CD4-positive, CD25-positive, alpha-beta regulatory T cell (primary cell): ENCODE measurements at regions not wholly inside any gene's neighbourhood (a gene's known extent, or its start where the extent isn't known, plus 50 kb on each side); places are given as distances from the start of the nearest gene placed in this dataset.

Experiments
- ATAC-seq, 2 donors: fragments of 150-1000 bp; cut with Tn5 transposase; one replicate each; pipeline ENCODE4 v1.10.0; 2021; ENCODE audit warnings: low read depth in 2 of 2, moderate number of reproducible peaks in 2 of 2, moderate library complexity in 1 of 2
- DNase-seq, 3 donors: peaks; one replicate each; pipeline versions ENCODE4 v3.0.0 to v3.0.0-alpha.2; 2012 to 2022; ENCODE audit warnings: mixed read lengths in 1 of 3
- H3K27ac ChIP-seq: one replicate; pipeline ENCODE4 v1.7.0; 2013; ENCODE audit warnings: mild to moderate bottlenecking, low read length; ENCODE audit not compliant: insufficient read depth, poor library complexity, severe bottlenecking
- H3K27me3 ChIP-seq: one replicate; pipeline ENCODE4 v1.7.0; 2013; ENCODE audit warnings: low read length; ENCODE audit not compliant: control insufficient read depth, insufficient read depth
- H3K36me3 ChIP-seq: one replicate; pipeline ENCODE4 v1.7.0; 2013; ENCODE audit warnings: mild to moderate bottlenecking, low read length, moderate library complexity; ENCODE audit not compliant: control insufficient read depth, insufficient read depth
- H3K4me1 ChIP-seq: 2 replicates; pipeline ENCODE4 v1.7.0; 2013; ENCODE audit warnings: mild to moderate bottlenecking, low read length; ENCODE audit not compliant: insufficient read depth, control insufficient read depth, poor library complexity, severe bottlenecking
- H3K4me3 ChIP-seq: one replicate; pipeline ENCODE4 v1.7.0; 2013; ENCODE audit warnings: low read depth, mild to moderate bottlenecking, low read length, moderate library complexity
- H3K9me3 ChIP-seq, 2 experiments: 1 replicate in 1 of 2; 2 replicates in 1 of 2; pipeline ENCODE4 v1.7.0; 2013; ENCODE audit warnings: low read length in 2 of 2, mild to moderate bottlenecking in 1 of 2, moderate library complexity in 1 of 2; ENCODE audit not compliant: control insufficient read depth in 2 of 2
- H3K27ac Mint-ChIP-seq, 3 donors: one replicate each; pipeline ENCODE4 v1.8.0; 2020 to 2022; ENCODE audit warnings: mild to moderate bottlenecking in 3 of 3, mixed read lengths in 3 of 3, moderate library complexity in 2 of 3
- H3K27me3 Mint-ChIP-seq: one replicate; pipeline ENCODE4 v1.8.0; 2022; ENCODE audit warnings: mild to moderate bottlenecking, mixed read lengths
- H3K36me3 Mint-ChIP-seq: one replicate; pipeline ENCODE4 v1.8.0; 2020; ENCODE audit warnings: mixed read lengths
- H3K4me1 Mint-ChIP-seq, 4 donors: one replicate each; pipeline ENCODE4 v1.8.0; 2020 to 2022; ENCODE audit warnings: mixed read lengths in 4 of 4, mild to moderate bottlenecking in 1 of 4
- H3K4me3 Mint-ChIP-seq, 4 donors: one replicate each; pipeline ENCODE4 v1.8.0; 2020 to 2022; ENCODE audit warnings: mild to moderate bottlenecking in 4 of 4, mixed read lengths in 4 of 4, moderate library complexity in 3 of 4
- H3K9me3 Mint-ChIP-seq, 7 donors: one replicate each; pipeline ENCODE4 v1.8.0; 2020 to 2022; ENCODE audit warnings: mixed read lengths in 7 of 7, mild to moderate bottlenecking in 3 of 7, moderate library complexity in 2 of 7

DNA sequence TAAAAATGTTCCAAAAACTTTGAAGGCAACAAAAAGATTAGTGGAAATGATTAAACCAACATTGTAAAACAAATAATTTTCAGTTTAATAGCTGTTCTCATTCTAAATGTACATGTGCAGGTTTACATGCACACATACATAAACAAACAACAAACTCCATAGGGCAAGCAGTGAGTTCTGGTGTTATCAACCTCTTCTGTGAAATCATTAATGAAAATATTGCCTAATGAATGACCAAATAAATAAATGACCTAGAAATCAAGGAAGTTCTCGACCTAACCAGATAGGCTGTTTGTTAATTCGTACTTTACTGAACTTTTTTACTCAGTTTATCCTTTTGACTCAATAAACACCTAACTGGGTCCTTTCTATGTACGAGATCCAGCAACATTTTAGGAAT, 165.5 kb upstream of the RORB start:
- H3K4me3 ChIP-seq: no peak overlapping the region
- ATAC-seq: no peak
- no peaks in the 10 kb centered on the region for H3K4me1 ChIP-seq
- Mint-ChIP-seq H3K27me3 (peaks cover 4% of the 10 kb centered on the region), H3K36me3 (no peaks in the 10 kb centered on the region), H3K4me3 (no peak overlapping the region), H3K4me1 (peaks cover 0 to 8% (median 0%) of the 10 kb centered on the region in 4 donors), H3K27ac (no peak overlapping the region), H3K9me3 (peaks cover 2 to 7% (median 3%) of the 10 kb centered on the region in 7 donors)
- H3K9me3 ChIP-seq: no peaks in the 10 kb centered on the region
- H3K36me3 ChIP-seq: no peaks in the 10 kb centered on the region
- H3K27ac ChIP-seq: no peak overlapping the region
- no peaks in the 10 kb centered on the region for H3K27me3 ChIP-seq
- DNase-seq: no peak

DNA sequence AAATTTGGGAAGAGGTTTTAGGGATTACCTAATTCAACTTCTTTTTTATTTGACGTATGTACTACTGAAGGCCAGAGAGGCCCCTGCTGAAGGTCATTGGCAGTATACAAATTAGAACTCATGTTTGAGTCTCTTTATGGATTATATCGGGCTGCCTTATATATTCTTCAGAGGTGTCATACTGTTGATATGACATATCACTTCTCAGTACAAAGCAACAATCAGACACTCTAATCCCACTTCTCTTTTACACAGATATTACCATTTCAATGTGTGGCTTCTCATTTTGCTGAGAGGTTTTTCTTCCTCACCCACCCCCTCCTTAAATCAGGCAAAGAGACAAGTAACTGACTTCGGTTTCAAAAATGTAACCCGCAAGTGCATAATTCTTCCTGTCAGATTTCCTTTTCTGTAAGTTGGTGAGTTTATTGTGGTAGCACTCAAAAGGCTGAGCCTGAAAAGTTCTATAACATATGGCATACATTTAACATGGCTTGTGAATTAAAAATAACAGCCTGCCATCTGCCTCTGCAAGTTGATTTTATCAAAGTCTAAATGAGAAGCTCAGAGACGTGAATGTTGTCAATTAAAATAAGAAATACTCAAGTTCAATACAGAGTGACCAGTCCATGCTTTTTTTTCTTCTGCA, 163.6 kb upstream of the RORB start:
- no peak overlapping the region for H3K27ac ChIP-seq
- Mint-ChIP-seq H3K36me3 (no peaks in the 10 kb centered on the region), H3K27me3 (no peaks in the 10 kb centered on the region), H3K27ac (no peak overlapping the region), H3K4me1 (peaks cover 0 to 8% (median 0%) of the 10 kb centered on the region in 4 donors), H3K4me3 (no peak overlapping the region), H3K9me3 (peaks cover 0 to 7% (median 2%) of the 10 kb centered on the region in 7 donors)
- H3K4me3 ChIP-seq: no peak overlapping the region
- no peak for DNase-seq
- no peaks in the 10 kb centered on the region for H3K36me3 ChIP-seq
- no peaks in the 10 kb centered on the region for H3K27me3 ChIP-seq
- H3K9me3 ChIP-seq: no peaks in the 10 kb centered on the region
- ATAC-seq: no peak
- no peaks in the 10 kb centered on the region for H3K4me1 ChIP-seq

DNA sequence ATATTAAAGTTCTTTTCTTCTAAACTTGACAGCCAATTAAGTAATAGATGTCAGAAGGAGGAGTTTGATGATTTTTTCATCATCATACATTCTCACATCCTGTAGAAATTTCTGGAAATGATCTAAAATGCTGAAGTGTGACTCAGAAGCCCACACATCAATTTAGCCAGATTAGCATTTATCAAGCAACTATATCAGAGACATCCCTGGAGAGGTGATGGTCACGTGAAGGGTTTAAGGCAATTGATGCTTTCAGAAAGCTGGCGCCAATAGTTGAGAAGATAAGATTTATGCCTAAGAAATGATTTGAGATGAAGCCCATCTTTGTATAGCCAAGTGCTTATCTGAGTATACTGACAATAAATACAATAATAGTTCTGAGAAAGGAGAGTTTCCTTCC, 162.9 kb upstream of the RORB start:
- no peak overlapping the region for H3K27ac Mint-ChIP-seq

DNA sequence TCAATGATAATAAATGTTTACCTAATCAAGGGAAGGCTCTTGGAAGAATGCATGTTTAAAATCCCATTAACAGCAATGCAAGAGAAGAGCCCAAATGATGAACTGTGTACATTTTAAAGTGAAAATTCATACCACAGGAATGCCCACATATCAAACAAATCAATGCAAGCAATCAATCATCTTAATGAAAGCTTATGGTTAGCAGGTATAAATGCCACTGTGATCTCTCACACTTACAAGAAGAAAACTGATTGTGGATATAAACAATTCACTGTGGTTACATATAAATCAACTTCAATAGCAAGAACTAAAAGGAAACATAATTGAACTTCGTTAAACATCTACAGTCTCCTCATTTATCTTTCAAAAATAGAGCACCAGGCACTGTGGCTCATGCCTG, 161.0 kb upstream of the RORB start:
- H3K27me3 Mint-ChIP-seq: no peaks in the 10 kb centered on the region
- H3K4me1 Mint-ChIP-seq: peaks cover 0 to 8% (median 0%) of the 10 kb centered on the region in 4 donors
- no peak overlapping the region for H3K4me3 ChIP-seq
- no peaks in the 10 kb centered on the region for H3K4me1 ChIP-seq
- H3K36me3 Mint-ChIP-seq: no peaks in the 10 kb centered on the region
- H3K27me3 ChIP-seq: no peaks in the 10 kb centered on the region
- no peak overlapping the region for H3K4me3 Mint-ChIP-seq
- H3K9me3 ChIP-seq: no peaks in the 10 kb centered on the region
- ATAC-seq: no peak
- no peak for DNase-seq
- H3K36me3 ChIP-seq: no peaks in the 10 kb centered on the region
- no peak overlapping the region for H3K27ac Mint-ChIP-seq
- H3K27ac ChIP-seq: no peak overlapping the region
- peaks cover 0 to 7% (median 4%) of the 10 kb centered on the region in 7 donors for H3K9me3 Mint-ChIP-seq

More for the DNA sequence above, 162.9 kb upstream of the RORB start:
- no peak overlapping the region for H3K27ac ChIP-seq
- H3K27me3 ChIP-seq: no peaks in the 10 kb centered on the region
- Mint-ChIP-seq H3K4me3 (no peak overlapping the region), H3K27me3 (no peaks in the 10 kb centered on the region), H3K36me3 (no peaks in the 10 kb centered on the region), H3K4me1 (peaks cover 0 to 8% (median 0%) of the 10 kb centered on the region in 4 donors), H3K9me3 (peaks cover 0 to 5% (median 2%) of the 10 kb centered on the region in 7 donors)
- H3K4me1 ChIP-seq: no peaks in the 10 kb centered on the region
- no peaks in the 10 kb centered on the region for H3K9me3 ChIP-seq
- no peaks in the 10 kb centered on the region for H3K36me3 ChIP-seq
- DNase-seq (no peak), ATAC-seq (no peak)
- H3K4me3 ChIP-seq: no peak overlapping the region

DNA sequence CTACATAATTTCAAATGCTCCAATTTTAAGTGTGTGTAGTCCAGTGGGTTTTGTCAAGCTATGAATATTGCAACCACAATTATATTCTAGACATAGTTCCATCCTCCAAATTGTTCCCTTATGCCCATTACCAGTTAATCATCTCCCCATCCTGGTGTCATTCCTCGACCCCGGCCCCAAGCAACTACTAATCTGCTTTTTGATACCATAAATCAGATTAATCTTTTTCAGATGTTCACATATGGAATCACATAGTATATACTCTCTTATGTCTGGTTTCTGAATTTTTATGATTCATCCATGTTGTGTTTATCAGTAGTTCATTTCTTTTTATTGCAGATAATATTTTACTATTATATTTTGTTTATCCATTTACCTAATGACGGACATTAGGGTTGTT, 148.4 kb upstream of the RORB start:
- H3K4me1 Mint-ChIP-seq: no peaks in the 10 kb centered on the region
- H3K36me3 Mint-ChIP-seq: peaks cover 3% of the 10 kb centered on the region
- ATAC-seq (no peak), DNase-seq (no peak)
- H3K4me3 Mint-ChIP-seq: no peak overlapping the region
- Histone ChIP-seq H3K36me3 (no peaks in the 10 kb centered on the region), H3K27me3 (no peaks in the 10 kb centered on the region), H3K9me3 (no peaks in the 10 kb centered on the region), H3K27ac (no peak overlapping the region), H3K4me1 (no peaks in the 10 kb centered on the region), H3K4me3 (no peak overlapping the region)
- no peak overlapping the region for H3K27ac Mint-ChIP-seq
- H3K27me3 Mint-ChIP-seq: no peaks in the 10 kb centered on the region
- peaks cover 0 to 10% (median 0%) of the 10 kb centered on the region in 7 donors for H3K9me3 Mint-ChIP-seq

DNA sequence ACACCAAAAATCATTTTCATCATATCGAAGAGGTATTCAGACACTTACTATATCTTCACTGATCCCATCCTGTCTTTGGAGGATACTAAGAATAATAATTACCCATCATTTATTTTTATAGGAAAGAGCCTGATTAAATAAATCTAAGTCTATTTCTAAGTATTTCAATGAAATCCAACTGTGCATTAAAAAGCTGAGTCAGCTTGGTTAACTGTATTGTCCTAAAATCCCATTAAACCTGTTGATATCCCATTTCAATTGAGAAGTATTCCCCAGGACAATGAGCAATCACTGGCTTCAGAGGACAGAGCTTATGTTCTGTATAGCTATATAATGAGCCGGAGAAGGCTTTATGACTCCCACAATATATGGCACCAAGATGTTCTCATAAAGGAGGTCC, 142.0 kb upstream of the RORB start:
- H3K4me1 ChIP-seq: no peaks in the 10 kb centered on the region
- Mint-ChIP-seq H3K36me3 (peaks cover 3% of the 10 kb centered on the region), H3K27ac (no peak overlapping the region), H3K27me3 (peaks cover 4% of the 10 kb centered on the region), H3K9me3 (peaks cover 0 to 9% (median 3%) of the 10 kb centered on the region in 7 donors), H3K4me3 (no peak overlapping the region), H3K4me1 (no peaks in the 10 kb centered on the region)
- H3K9me3 ChIP-seq: no peaks in the 10 kb centered on the region
- H3K27ac ChIP-seq: no peak overlapping the region
- H3K27me3 ChIP-seq: no peaks in the 10 kb centered on the region
- ATAC-seq: no peak
- H3K36me3 ChIP-seq: no peaks in the 10 kb centered on the region
- DNase-seq: no peak
- no peak overlapping the region for H3K4me3 ChIP-seq

DNA sequence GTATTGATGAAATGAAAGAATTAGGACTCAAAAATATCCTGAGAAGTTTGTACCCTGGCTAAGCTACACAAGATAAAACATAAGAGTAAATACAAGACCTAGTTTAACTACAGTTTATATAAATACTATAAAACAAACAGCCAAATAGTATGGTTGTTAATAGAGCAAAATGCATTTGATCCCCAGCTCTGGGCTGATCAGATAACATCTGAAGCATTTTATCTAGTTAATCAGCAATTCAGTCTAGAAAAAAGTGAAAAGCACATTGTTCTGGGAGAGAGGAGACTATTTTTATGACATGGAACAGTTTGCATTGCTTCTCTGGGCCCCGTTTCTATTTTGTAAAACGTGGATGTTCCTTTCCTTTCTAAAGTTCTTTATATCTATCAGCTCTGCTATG, 139.6 kb upstream of the RORB start:
- no peak for DNase-seq
- ATAC-seq: no peak
- peaks cover 0 to 9% (median 3%) of the 10 kb centered on the region in 7 donors for H3K9me3 Mint-ChIP-seq
- no peak overlapping the region for H3K27ac ChIP-seq
- H3K27me3 ChIP-seq: no peaks in the 10 kb centered on the region
- no peak overlapping the region for H3K27ac Mint-ChIP-seq
- H3K4me1 ChIP-seq: no peaks in the 10 kb centered on the region
- H3K4me3 ChIP-seq: no peak overlapping the region
- H3K9me3 ChIP-seq: no peaks in the 10 kb centered on the region
- H3K4me1 Mint-ChIP-seq: no peaks in the 10 kb centered on the region
- H3K36me3 Mint-ChIP-seq: no peaks in the 10 kb centered on the region
- no peaks in the 10 kb centered on the region for H3K36me3 ChIP-seq
- H3K27me3 Mint-ChIP-seq: peaks cover 4% of the 10 kb centered on the region
- no peak overlapping the region for H3K4me3 Mint-ChIP-seq

DNA sequence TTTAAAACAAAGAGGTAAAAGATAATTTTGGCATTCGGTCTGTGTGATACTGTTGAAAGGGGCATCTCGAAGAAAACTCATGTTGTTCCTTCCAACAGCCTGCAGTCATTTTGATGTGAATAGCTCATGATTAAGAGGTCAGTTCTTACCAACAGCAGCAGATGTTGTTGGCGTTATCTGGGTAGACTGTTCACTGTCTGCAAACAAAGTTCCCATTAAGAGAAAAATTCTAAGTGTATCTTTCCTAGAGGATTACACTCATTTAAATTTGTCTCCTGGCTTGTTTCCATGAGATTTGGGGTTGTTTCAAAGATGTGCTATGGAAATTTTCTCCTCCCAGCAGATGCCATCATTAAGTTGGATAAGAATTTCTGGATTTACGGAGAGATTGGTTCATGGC, 138.2 kb upstream of the RORB start:
- H3K9me3 ChIP-seq: no peaks in the 10 kb centered on the region
- H3K27ac ChIP-seq: no peak overlapping the region
- DNase-seq (no peak), ATAC-seq (no peak)
- no peaks in the 10 kb centered on the region for H3K4me1 ChIP-seq
- Mint-ChIP-seq H3K36me3 (no peaks in the 10 kb centered on the region), H3K4me1 (no peaks in the 10 kb centered on the region), H3K27ac (no peak overlapping the region), H3K27me3 (peaks cover 4% of the 10 kb centered on the region), H3K9me3 (peaks cover 0 to 11% (median 3%) of the 10 kb centered on the region in 7 donors), H3K4me3 (no peak overlapping the region)
- no peak overlapping the region for H3K4me3 ChIP-seq
- H3K27me3 ChIP-seq: no peaks in the 10 kb centered on the region
- H3K36me3 ChIP-seq: no peaks in the 10 kb centered on the region
